Erythroblast (primary cell): ENCODE measurements at regions not wholly inside any gene's neighbourhood (a gene's known extent, or its start where the extent isn't known, plus 50 kb on each side); places are given as distances from the start of the nearest gene placed in this dataset.

ENCODE experiments used
- GATA1 ChIP-seq: IDR thresholded peaks from 2 replicates; pipeline ENCODE4 v1.6.1; 2011; ENCODE audit warnings: low read depth, mild to moderate bottlenecking, control low read depth, low read length, moderate library complexity
- POLR2A ChIP-seq: IDR thresholded peaks from 2 replicates; pipeline ENCODE4 v1.6.1; 2011; ENCODE audit warnings: mild to moderate bottlenecking, low read length

DNA sequence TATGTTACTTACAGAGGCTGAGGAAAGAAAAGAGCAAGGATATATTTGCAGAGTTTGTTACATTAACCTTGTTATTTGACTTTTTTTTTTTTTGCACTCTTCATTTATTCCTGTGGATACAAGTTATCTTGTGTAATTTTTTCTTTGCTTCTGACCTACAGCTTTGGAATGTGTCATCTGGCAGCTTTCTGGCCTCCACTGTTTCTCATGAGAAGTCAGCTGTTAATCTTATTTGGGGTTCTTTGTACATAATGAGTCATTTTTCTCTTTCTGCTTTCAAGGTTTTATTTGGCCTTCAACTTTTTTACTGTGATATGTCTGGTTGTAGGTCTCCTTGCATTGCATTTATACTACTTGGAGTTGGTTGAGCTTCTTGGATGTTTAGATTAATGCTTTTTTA is 333.4 kb downstream of the SMOC2 start:
- TF ChIP-seq POLR2A (no peak), GATA1 (no peak)
